ENCODE measurements at regions not wholly inside any gene's neighbourhood (a gene's known extent, or its start where the extent isn't known, plus 50 kb on each side); places are given as distances from the start of the nearest gene placed in this dataset.

DNA sequence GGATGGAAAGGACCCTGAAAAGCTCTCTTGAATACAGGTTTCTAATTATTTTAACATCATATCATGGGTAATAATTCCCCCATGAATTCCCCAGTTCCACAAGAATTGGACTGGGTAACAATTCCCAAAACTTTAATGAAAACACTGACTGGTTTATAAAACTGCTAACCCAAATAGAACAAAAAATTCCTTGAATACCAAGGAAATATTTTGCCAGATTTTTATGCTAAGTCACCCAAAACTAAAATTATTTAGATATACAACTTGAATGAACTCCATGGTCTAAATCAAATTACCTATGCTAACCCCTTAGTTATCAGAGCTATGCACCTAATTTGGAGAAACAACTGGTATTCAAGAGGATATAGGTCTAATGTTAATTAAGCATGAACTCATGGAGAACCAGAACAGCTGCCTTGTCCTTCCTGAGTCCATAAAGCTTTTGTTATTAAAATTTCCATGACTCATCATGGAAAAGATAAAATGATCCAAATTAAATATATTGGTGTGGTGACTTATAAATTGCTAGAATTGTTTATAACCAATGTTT, 164.9 kb upstream of the TUT7 start:
- H3K4me1 ChIP-seq (ENCODE audit: control insufficient read depth, low read length), result no peaks in the 10 kb centered on the region
- no peaks in the 10 kb centered on the region for H3K36me3 ChIP-seq (ENCODE audit: control insufficient read depth, low read length)
- H3K79me2 ChIP-seq (ENCODE audit: control insufficient read depth, low read length), result no peaks in the 10 kb centered on the region
- H3F3A ChIP-seq (ENCODE audit: control insufficient read depth, insufficient read depth), result no peaks in the 10 kb centered on the region
- no peak overlapping the region for H3K4me2 ChIP-seq (ENCODE audit: low read length)
- H3K4me3 ChIP-seq (ENCODE audit: low read length), result no peak overlapping the region
- H3K27ac ChIP-seq (ENCODE audit: low read depth, low read length), result no peak overlapping the region
- H4K20me1 ChIP-seq (ENCODE audit: control insufficient read depth, insufficient read depth, low read depth, low read length), result no peaks in the 10 kb centered on the region
- no peaks in the 10 kb centered on the region for H3K9me2 ChIP-seq (replicated peaks; ENCODE audit: control insufficient read depth, low read length)
- no peak for TF ChIP-seq EZH2phosphoT487 (IDR thresholded peaks at IDR 0.05; ENCODE audit: borderline replicate concordance, low read length)
- TF ChIP-seq CTCF (IDR thresholded peaks at IDR 0.05; ENCODE audit: low read depth, low read length, poor library complexity, severe bottlenecking), result no peak
- no peaks in the 10 kb centered on the region for H3K9me3 ChIP-seq (ENCODE audit: control insufficient read depth, insufficient read depth, low read length)
- H3K27me3 ChIP-seq (ENCODE audit: control insufficient read depth, low read length), result no peaks in the 10 kb centered on the region

DNA sequence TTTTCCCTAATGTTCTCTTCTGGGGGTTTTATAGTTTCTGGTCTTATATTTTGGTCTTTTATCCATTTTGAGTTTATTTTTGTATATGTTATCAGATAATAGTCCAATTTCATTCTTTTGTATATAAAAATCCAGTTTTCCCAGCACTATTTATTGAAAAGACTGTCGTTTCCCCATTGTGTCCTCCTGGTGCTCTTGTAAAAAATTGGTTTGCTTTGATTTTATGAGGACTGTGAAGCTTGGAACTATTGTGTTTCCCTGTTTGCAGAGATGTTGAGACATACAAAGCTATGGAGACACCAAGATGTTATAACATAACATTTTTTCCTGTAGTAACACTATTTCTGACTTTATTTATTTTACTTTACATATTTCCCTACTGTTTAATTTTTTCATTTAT, 163.3 kb upstream of the TUT7 start:
- TF ChIP-seq EZH2phosphoT487 (IDR thresholded peaks at IDR 0.05; ENCODE audit: borderline replicate concordance, low read length), result no peak
- TF ChIP-seq CTCF (IDR thresholded peaks at IDR 0.05; ENCODE audit: low read depth, low read length, poor library complexity, severe bottlenecking), result no peak
- no peaks in the 10 kb centered on the region for H3K9me2 ChIP-seq (replicated peaks; ENCODE audit: control insufficient read depth, low read length)
- no peaks in the 10 kb centered on the region for H4K20me1 ChIP-seq (ENCODE audit: control insufficient read depth, insufficient read depth, low read depth, low read length)
- no peaks in the 10 kb centered on the region for H3F3A ChIP-seq (ENCODE audit: control insufficient read depth, insufficient read depth)
- no peak overlapping the region for H3K4me3 ChIP-seq (ENCODE audit: low read length)
- no peak overlapping the region for H3K4me2 ChIP-seq (ENCODE audit: low read length)
- no peaks in the 10 kb centered on the region for H3K36me3 ChIP-seq (ENCODE audit: control insufficient read depth, low read length)
- H3K27me3 ChIP-seq (ENCODE audit: control insufficient read depth, low read length), result no peaks in the 10 kb centered on the region
- no peaks in the 10 kb centered on the region for H3K79me2 ChIP-seq (ENCODE audit: control insufficient read depth, low read length)
- no peaks in the 10 kb centered on the region for H3K9me3 ChIP-seq (ENCODE audit: control insufficient read depth, insufficient read depth, low read length)
- H3K4me1 ChIP-seq (ENCODE audit: control insufficient read depth, low read length), result no peaks in the 10 kb centered on the region
- H3K27ac ChIP-seq (ENCODE audit: low read depth, low read length), result no peak overlapping the region

DNA sequence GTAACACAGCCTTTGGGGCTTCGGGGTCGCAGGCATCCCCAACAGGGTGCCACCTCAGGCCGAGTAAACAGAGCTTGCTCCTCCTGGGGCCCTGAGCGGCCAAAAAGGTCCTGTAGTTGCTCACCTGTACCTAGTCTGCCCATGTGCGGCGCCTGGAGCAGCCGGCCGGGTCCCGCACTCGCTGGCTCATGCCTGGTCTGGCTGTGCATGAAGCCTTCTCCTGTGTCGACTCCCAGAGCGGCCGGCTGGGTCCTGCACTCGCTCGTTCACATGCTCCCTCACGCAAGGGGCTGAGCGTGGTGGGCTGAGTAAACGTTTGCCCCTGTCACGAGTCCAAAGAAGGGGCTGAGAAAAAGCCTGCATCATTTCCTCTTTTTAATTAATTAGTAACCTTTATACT, 162.4 kb upstream of the TUT7 start:
- H3K4me1 ChIP-seq (ENCODE audit: control insufficient read depth, low read length), result no peaks in the 10 kb centered on the region
- H3F3A ChIP-seq (ENCODE audit: control insufficient read depth, insufficient read depth), result no peaks in the 10 kb centered on the region
- H4K20me1 ChIP-seq (ENCODE audit: control insufficient read depth, insufficient read depth, low read depth, low read length), result no peaks in the 10 kb centered on the region
- H3K9me2 ChIP-seq (replicated peaks; ENCODE audit: control insufficient read depth, low read length), result no peaks in the 10 kb centered on the region
- H3K27me3 ChIP-seq (ENCODE audit: control insufficient read depth, low read length), result no peaks in the 10 kb centered on the region
- H3K27ac ChIP-seq (ENCODE audit: low read depth, low read length), result no peak overlapping the region
- TF ChIP-seq CTCF (IDR thresholded peaks at IDR 0.05; ENCODE audit: low read depth, low read length, poor library complexity, severe bottlenecking) (no peak), EZH2phosphoT487 (IDR thresholded peaks at IDR 0.05; ENCODE audit: borderline replicate concordance, low read length) (no peak)
- no peaks in the 10 kb centered on the region for H3K79me2 ChIP-seq (ENCODE audit: control insufficient read depth, low read length)
- H3K4me3 ChIP-seq (ENCODE audit: low read length), result no peak overlapping the region
- H3K4me2 ChIP-seq (ENCODE audit: low read length), result no peak overlapping the region
- no peaks in the 10 kb centered on the region for H3K9me3 ChIP-seq (ENCODE audit: control insufficient read depth, insufficient read depth, low read length)
- no peaks in the 10 kb centered on the region for H3K36me3 ChIP-seq (ENCODE audit: control insufficient read depth, low read length)

All from DOHH2 (cell line).